Nucleus accumbens (tissue), 56 donors: ENCODE measurements at regions not wholly inside any gene's neighbourhood (a gene's known extent, or its start where the extent isn't known, plus 50 kb on each side); places are given as distances from the start of the nearest gene placed in this dataset.

Source experiments
- DNase-seq, 56 donors: peaks; one replicate each; lab custom pipeline; 2025; lab: John Stamatoyannopoulos, UW

DNA sequence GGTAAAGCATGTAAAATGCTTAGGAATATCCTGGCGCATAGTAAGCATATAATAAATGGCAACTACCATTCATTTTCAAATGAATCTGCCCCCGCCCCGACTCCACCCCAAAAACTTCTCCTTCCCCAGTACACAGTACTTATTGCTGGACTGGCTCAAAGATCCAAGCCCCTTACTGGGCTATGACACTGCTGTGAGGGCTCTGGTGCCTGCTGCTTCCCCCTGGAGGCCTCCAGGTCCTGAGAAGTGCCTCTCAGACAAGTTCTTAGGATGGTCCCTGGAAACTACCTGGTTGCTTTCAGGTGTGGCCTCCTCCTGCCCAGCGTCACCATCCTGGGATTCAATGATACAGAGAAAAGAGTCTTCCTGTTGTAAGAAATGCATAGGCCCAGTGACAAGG lies 190.6 kb upstream of the NTM start:
- DNase-seq = no peak

- DNase-seq = no peak
Observed at GRCh38 chr11:131185915-131186314, 184.5 kb upstream of the NTM start.

DNA sequence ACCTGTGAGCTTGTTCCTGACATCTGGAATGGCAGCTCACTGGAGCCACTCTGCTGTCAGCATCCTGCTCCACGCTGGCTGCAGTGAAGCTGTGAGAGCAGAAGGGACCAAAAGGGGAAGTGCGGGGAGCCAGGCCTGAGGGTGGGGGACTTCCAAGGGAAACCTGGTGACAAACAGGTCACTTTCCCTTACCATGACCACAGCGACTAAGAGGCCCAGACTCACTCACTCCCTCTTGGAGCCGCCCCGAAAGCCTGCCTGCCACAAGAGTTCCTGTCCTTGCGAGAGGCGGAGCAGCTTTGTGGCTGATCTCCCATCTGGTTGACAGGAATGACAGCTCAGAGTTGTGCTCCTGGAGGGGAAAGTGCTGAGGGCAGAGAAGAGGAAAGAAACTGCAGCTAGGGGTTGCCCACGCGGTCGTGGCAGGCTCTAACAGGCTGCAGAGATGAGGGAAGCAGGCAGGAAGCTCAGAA lies 183.8 kb upstream of the NTM start:
- DNase-seq = no peak

DNA sequence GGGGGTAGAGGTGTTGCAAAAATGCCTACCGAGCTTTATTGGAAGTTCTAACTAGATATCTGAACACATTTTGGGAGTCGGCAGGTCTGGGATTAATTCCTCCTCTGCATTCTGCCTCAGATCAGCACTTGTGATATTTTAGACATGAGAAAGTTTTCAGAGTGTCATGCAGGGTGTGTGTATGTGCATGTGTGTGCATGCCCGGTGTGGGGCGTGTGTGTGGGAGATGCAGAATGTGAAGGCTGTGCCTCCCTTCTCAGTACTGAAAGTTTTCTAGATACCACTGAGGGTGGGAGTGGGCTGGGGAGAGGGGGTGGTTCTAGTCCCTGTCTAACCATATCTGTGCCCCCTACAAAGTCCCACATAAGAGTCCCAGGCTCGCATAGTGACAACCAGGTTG lies 180.0 kb upstream of the NTM start:
- DNase-seq = peak in 10 of 56 donors; percentile 4 to 42 (median 27)

DNA sequence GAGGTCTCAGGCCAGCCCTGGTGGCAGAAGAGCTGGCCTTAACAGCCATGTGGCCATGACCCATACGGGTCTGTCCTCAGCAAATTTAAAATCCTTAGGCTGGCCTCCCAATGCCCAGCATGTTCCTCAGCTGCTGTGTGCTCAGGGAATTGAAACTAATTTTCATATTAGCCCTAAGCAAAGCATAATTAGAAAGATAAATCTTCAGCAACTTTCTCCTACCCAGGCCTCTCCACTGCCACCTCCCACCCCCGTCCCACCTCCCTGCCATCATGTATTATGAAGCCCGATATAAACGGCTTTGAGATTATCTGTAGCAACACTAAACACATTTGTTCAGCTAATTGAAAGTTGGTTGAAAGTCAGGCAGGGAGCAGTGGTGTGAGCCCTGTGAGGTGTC lies 178.8 kb upstream of the NTM start:
- DNase-seq = no peak

DNA sequence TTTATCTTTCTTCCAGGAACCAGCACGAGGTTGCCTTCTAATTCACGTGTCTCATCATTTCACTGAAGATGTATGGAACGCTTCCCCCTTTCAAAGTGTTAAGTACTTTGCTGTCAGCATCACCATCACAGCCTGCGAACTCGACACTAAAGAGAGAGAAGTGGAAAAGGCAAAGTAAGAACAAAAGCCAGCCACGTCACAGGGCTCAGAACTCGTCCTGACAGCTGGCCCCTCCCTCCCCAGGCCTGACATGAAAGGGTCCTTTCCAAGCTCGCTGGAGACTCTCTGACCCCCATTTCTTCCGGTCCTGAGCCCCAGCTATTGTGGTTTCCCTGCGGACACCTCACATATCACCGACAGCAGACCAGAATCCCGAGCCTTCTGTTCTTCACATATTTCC lies 177.8 kb upstream of the NTM start:
- DNase-seq = peak in 4 of 56 donors; percentile 16 to 31 (median 26)

GRCh38 chr11:131193031-131193501 lies 177.3 kb upstream of the NTM start:
- peak in 12 of 56 donors; percentile 16 to 62 (median 35) for DNase-seq

- DNase-seq = no peak
Observed at GRCh38 chr11:131194726-131195125, 175.7 kb upstream of the NTM start.

GRCh38 chr11:131195661-131196517 lies 174.5 kb upstream of the NTM start:
- peak in 15 of 56 donors; percentile 3 to 65 (median 17) for DNase-seq

DNA sequence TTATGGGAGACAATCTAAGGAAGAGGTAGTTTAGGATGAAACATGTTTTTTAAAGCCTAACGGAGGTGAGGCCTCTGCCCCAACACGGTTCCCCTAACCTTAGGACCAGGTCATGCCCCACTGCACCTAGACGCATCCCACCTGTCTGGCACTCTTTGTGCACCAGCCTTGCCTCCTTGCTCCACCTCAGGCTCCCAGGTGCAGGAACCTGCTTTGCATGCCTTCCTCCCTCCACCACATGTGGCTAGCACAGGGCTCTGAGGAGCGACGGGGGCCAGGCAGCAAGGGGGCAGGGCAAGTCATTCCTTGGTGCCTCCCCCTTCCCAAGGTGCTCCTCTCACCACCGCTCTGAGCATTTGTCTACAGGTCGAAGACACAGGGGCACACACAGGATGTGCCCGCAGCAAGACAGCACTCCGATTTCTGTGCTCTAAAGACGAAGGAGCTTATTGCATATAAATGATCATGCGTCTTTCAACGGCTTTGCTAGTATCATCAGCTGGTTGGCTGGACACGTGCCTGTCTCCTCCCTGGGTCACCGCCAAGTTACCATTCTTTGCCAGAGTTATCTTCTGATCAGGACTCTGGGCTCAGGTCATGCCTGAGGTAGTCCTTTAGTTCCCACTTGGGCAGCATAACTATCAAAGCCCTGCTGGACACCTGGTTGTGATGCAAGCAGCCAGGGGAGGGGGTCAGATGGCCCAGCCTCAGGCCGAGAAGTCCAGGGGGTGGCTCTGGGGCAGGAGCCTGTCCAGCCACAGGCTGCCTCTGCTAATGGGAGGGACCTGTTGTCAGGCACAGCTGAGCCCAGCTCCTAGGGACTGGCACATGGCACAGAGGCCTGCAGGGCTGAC lies 172.0 kb upstream of the NTM start:
- DNase-seq = no peak

DNA sequence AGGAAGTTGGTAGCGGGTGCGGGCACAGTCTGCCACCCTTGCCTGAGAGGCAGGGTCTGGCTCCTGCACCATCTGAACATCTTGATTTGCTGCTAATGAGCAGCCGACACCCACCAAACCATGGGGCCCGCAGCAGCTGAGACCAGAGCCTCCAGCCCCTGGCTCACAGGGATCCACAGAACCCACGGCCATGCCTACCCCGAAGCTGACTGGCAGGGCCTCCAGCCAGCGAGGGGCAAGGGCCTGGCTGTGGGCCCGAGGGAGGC lies 171.5 kb upstream of the NTM start:
- no peak for DNase-seq

- no peak for DNase-seq
Observed at GRCh38 chr11:131201674-131202073, 168.7 kb upstream of the NTM start.

GRCh38 chr11:131203040-131203439 lies 167.4 kb upstream of the NTM start:
- DNase-seq = no peak

DNA sequence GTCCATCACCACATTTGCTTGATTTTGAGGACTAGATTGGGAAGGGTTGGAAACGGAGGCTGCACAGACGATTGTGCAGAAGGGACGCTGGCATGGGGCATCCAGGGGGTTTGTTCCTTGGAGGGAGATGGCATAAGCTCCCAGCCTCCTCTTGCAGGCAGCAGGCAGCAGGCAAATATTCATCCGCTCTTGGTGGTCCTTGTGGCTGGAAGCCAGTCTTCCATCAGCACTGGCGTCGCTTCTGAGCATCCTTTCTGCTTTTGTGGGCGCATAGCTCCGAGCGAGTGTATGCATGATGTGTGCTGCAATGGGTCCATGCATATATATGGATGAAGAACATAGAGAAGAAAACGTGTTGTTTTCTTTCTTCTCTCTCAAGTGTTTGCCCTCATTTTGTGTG lies 166.1 kb upstream of the NTM start:
- DNase-seq = no peak

DNA sequence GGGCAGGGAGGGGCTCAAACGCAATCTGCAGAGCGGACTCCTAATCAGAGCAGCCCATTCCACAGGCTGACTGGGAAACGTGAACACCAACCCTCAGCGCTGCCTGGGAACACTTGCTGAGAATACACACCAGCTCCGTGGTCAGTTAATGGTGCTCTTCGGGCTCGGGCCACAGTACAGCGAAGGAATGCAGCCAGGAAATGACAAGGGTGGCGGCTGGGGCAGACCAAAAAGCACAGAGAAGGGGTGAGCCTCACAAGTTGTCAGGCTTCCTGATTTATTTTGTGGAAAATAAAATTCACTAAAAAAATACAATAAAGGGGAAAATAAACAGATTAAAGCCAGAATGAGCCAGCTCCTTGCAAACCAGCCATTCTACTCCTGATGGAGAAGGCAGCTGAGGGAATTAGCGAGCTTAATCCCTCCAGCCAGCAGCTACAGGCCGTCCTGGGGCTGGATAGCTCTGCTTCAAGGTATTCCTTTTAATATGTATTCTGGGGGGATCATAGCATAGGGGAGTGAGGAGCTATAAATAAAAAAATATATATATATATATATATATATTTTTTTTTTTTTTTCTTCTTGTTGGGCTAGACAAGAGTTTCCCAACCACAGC lies 165.5 kb upstream of the NTM start:
- DNase-seq = no peak

DNA sequence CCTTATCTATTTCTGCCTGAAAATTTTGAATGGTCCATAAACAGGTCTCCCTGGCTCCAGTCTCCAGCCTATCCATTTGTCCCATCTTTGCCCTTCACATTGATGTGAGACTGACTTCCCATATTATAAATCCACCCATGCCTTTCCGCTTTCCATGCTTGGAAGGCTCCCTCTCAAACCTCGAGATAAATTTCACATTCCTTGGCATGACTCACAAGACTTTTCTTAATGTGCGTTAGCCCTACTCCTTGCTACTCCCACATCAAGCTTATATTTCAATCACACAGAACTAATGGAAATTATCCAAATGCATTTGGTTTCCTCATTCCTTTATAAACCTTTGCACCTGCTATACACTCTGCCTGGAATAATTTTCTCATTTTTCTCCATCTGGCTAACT lies 163.7 kb upstream of the NTM start:
- DNase-seq = peak in 2 of 56 donors; percentile 0 to 21

GRCh38 chr11:131207901-131208300 lies 162.5 kb upstream of the NTM start:
- DNase-seq = no peak

DNA sequence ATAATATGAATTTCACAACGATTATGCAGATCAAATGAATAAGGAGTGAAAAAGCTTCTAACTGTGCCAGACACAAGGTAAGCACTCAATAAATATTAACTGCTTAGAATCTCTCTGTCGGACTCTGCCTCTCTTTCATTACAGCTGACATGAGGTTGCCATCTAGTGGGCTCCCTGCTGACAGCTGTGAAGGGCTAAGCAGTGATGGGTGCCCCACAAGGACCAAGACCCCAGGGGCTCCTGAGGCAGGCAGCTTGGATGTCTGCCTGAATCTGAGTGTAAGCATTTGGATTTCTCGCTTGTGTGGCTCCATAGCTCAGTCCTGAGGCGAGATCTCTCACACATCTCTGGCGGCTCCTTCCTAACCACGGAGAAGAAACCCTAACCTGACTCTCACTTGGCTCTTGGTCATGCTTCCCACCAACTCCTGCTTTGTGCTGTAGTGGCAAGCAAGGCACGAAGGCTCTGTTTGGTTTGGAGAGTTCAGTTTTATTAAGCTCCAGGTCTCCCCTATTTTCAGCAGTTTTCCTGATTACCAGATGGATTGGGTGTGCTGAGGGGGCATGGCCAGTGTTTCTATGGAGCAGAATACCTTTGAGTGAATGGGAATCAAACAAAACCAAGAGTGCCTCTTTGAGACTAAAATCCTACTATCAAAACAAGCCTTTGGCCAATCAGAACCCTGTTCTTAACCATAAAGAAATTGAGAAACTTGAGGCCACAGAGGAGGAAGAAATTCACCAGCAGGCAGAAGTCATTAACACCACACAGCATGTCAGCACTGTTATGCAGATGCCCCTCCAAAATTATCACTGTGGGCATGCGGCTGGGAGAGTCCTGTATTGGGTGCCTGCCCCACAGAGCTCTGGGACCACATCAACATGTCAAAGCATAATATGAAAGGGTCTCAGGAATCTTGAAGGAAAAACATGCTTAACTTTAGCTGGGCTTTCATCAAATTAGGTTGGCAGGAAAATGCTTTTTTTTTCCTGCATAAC lies 152.8 kb upstream of the NTM start:
- DNase-seq = peak in 1 of 56 donors; percentile 5

DNA sequence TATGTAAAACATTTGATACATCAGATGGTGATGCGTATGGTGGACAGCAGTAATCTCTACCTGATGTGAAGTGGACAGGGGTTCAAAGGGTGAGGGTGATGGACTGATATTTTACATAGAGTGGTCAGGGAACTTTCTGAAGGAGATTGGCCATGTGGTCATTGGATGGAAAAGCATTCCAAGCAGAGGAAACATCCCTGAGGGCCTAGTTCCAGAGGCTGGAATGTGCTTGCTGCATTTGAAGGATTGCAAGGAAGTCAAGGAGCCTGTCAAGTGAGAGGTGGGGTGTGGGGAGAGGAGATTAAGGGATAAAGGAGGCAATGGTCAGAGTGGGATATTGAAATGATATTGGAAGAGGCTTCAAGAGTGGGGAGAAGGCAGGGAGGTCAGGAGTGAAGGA lies 151.9 kb upstream of the NTM start:
- no peak for DNase-seq

DNA sequence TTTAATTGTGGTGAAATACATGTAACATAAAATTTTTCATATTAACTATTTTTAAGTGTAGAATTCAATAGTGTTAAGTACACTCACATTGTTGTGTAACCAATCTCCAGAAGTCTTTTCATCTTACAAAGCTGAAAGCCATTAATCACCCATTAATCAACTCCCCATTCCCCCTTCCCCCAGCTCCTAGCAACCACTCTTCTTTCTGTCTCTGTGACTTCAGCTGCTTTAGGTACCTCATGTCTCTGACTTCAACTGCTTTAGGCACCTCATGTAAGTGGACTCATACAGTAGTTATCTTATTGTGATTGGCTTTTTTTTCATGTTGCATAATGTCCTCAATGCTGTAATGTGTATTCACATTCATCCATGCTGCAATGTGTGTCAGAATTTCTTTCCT lies 150.8 kb upstream of the NTM start:
- no peak for DNase-seq
